HG03066 (cell line): ENCODE measurements at regions not wholly inside any gene's neighbourhood (a gene's known extent, or its start where the extent isn't known, plus 50 kb on each side); places are given as distances from the start of the nearest gene placed in this dataset.
A peak's percentile ranks its signal among the peaks of the same experiment; 100 is the strongest.

Experiments used
- ATAC-seq: cut with Tn5 transposase; IDR thresholded peaks from one replicate; pipeline ENCODE4 v1.9.1; 2021; ENCODE audit warnings: low read depth; ENCODE audit not compliant: unreplicated experiment

GRCh38 chr11:29319210-29319609, 697.6 kb downstream of the KCNA4 start:
- no peak for ATAC-seq

- no peak for ATAC-seq
These were observed 698.5 kb downstream of the KCNA4 start for GRCh38 chr11:29318134-29318845.

- ATAC-seq: no peak
These were observed 699.1 kb downstream of the KCNA4 start for GRCh38 chr11:29317694-29318093.

GRCh38 chr11:29315275-29315674, 701.6 kb downstream of the KCNA4 start:
- no peak for ATAC-seq

GRCh38 chr11:29314211-29314610, 702.6 kb downstream of the KCNA4 start:
- no peak for ATAC-seq

GRCh38 chr11:29312812-29313211, 704.0 kb downstream of the KCNA4 start:
- ATAC-seq: no peak

- ATAC-seq: no peak
These were observed 706.0 kb downstream of the KCNA4 start for GRCh38 chr11:29310725-29311342.

- no peak for ATAC-seq
These were observed 706.8 kb downstream of the KCNA4 start for GRCh38 chr11:29309992-29310391.

- ATAC-seq: no peak
These were observed 710.3 kb downstream of the KCNA4 start for GRCh38 chr11:29306527-29306926.

- no peak for ATAC-seq
These were observed 711.2 kb downstream of the KCNA4 start for GRCh38 chr11:29305456-29306232.

GRCh38 chr11:29300420-29300819, 716.4 kb downstream of the KCNA4 start:
- ATAC-seq: no peak

- ATAC-seq: no peak
These were observed 720.1 kb downstream of the KCNA4 start for GRCh38 chr11:29296680-29297079.

- ATAC-seq: peak; percentile 93
These were observed 723.0 kb downstream of the KCNA4 start for GRCh38 chr11:29293825-29294224.

GRCh38 chr11:29282088-29282487, 734.7 kb downstream of the KCNA4 start:
- ATAC-seq: no peak

- ATAC-seq: no peak
These were observed 735.5 kb downstream of the KCNA4 start for GRCh38 chr11:29281271-29281777.

- peak; percentile 48 for ATAC-seq
These were observed 736.4 kb downstream of the KCNA4 start for GRCh38 chr11:29280452-29280851.

- ATAC-seq: no peak
These were observed 737.1 kb downstream of the KCNA4 start for GRCh38 chr11:29279716-29280115.

GRCh38 chr11:29272019-29272654, 744.7 kb downstream of the KCNA4 start:
- ATAC-seq: no peak

- ATAC-seq: no peak
These were observed 745.2 kb downstream of the KCNA4 start for GRCh38 chr11:29271616-29272015.

GRCh38 chr11:29268733-29269132, 748.1 kb downstream of the KCNA4 start:
- ATAC-seq: no peak

GRCh38 chr11:29265792-29266191, 751.0 kb downstream of the KCNA4 start:
- ATAC-seq: no peak
